ENCODE measurements at regions not wholly inside any gene's neighbourhood (a gene's known extent, or its start where the extent isn't known, plus 50 kb on each side); places are given as distances from the start of the nearest gene placed in this dataset.

DNA sequence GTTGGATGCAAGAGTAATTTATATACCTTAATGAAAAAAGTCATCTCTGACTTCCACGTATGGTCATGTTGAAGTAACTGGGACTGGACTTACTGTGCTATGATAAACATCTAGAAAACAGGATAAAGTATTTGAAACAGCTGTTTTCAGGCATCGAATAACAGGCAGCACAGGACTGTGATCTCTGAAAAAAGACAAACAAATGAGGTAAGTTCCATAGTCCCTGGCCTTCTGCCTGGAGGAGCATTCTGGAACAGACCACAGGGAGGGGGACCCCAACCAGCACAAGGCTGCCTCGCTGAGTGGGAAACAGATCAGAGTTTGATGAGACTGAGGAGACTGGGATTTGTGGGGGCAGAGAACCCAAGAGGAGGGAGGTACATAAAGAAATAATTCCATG lies 89.1 kb upstream of the HABP2 start:
- intact Hi-C loops (cut with DNase I): no loop called here
- Histone ChIP-seq H3K9me3 (replicated peaks in 1 of 3) (no peaks in the 10 kb centered on the region), H3K27ac (no peak overlapping the region)

GRCh38 chr10:113469796-113470195 lies 83.1 kb upstream of the HABP2 start:
- 87 to 95% (median 91%) methylated on average over 3 of the region's 3 CpGs for WGBS, 4 donors
- TF ChIP-seq, protein P1, sequence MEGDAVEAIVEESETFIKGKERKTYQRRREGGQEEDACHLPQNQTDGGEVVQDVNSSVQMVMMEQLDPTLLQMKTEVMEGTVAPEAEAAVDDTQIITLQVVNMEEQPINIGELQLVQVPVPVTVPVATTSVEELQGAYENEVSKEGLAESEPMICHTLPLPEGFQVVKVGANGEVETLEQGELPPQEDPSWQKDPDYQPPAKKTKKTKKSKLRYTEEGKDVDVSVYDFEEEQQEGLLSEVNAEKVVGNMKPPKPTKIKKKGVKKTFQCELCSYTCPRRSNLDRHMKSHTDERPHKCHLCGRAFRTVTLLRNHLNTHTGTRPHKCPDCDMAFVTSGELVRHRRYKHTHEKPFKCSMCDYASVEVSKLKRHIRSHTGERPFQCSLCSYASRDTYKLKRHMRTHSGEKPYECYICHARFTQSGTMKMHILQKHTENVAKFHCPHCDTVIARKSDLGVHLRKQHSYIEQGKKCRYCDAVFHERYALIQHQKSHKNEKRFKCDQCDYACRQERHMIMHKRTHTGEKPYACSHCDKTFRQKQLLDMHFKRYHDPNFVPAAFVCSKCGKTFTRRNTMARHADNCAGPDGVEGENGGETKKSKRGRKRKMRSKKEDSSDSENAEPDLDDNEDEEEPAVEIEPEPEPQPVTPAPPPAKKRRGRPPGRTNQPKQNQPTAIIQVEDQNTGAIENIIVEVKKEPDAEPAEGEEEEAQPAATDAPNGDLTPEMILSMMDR (IDR thresholded peaks at IDR 0.05): no peak
- no peak for TF ChIP-seq POLR2A (IDR thresholded peaks at IDR 0.05)
- H3K9me3 ChIP-seq (replicated peaks in 1 of 3): no peaks in the 10 kb centered on the region
- H3K4me3 ChIP-seq: no peak overlapping the region
- intact Hi-C loops (cut with DNase I): no loop called here
- no peak overlapping the region for H3K27ac ChIP-seq
- no peak for DNase-seq
- H3K36me3 ChIP-seq (replicated peaks in 1 of 2): no peaks in the 10 kb centered on the region
- no peaks in the 10 kb centered on the region for H3K27me3 ChIP-seq
- no peaks in the 10 kb centered on the region for H3K4me1 ChIP-seq (replicated peaks in 1 of 2)

More for the DNA sequence above, 89.1 kb upstream of the HABP2 start:
- no peak for DNase-seq
- WGBS, 4 donors: 31 to 47% (median 38%) methylated on average over 3 of the region's 3 CpGs
- TF ChIP-seq, protein P1 (IDR thresholded peaks at IDR 0.05): no peak
- no peak for TF ChIP-seq POLR2A (IDR thresholded peaks at IDR 0.05)
- no peaks in the 10 kb centered on the region for H3K4me1 ChIP-seq (replicated peaks in 1 of 2)
- no peaks in the 10 kb centered on the region for H3K27me3 ChIP-seq
- H3K4me3 ChIP-seq: no peak overlapping the region
- no peaks in the 10 kb centered on the region for H3K36me3 ChIP-seq (replicated peaks in 1 of 2)

- no peak for DNase-seq
- intact Hi-C loops (cut with DNase I): no loop called here
- H3K4me3 ChIP-seq: no peak overlapping the region
- no peaks in the 10 kb centered on the region for H3K9me3 ChIP-seq (replicated peaks in 1 of 3)
- H3K27me3 ChIP-seq: no peaks in the 10 kb centered on the region
- no peaks in the 10 kb centered on the region for H3K4me1 ChIP-seq (replicated peaks in 1 of 2)
- H3K27ac ChIP-seq: no peak overlapping the region
- H3K36me3 ChIP-seq (replicated peaks in 1 of 2): no peaks in the 10 kb centered on the region
- TF ChIP-seq POLR2A (IDR thresholded peaks at IDR 0.05): no peak
- 73 to 90% (median 81%) methylated on average over 5 of the region's 5 CpGs for WGBS, 4 donors
Observed at GRCh38 chr10:113470372-113471240, 82.2 kb upstream of the HABP2 start.

- Histone ChIP-seq H3K36me3 (replicated peaks in 1 of 2) (no peaks in the 10 kb centered on the region), H3K27ac (no peak overlapping the region), H3K27me3 (no peaks in the 10 kb centered on the region), H3K4me3 (no peak overlapping the region), H3K4me1 (replicated peaks in 1 of 2) (no peaks in the 10 kb centered on the region), H3K9me3 (replicated peaks in 1 of 3) (no peaks in the 10 kb centered on the region)
- WGBS, 4 donors: 82 to 93% (median 87%) methylated on average over 6 of the region's 6 CpGs
- TF ChIP-seq, protein P1 (IDR thresholded peaks at IDR 0.05): no peak
- no peak for TF ChIP-seq POLR2A (IDR thresholded peaks at IDR 0.05)
- intact Hi-C loops (cut with DNase I): no loop called here
- DNase-seq: no peak
Observed at GRCh38 chr10:113471241-113471996, 81.4 kb upstream of the HABP2 start.
